ENCODE measurements at regions not wholly inside any gene's neighbourhood (a gene's known extent, or its start where the extent isn't known, plus 50 kb on each side); places are given as distances from the start of the nearest gene placed in this dataset.

DNA sequence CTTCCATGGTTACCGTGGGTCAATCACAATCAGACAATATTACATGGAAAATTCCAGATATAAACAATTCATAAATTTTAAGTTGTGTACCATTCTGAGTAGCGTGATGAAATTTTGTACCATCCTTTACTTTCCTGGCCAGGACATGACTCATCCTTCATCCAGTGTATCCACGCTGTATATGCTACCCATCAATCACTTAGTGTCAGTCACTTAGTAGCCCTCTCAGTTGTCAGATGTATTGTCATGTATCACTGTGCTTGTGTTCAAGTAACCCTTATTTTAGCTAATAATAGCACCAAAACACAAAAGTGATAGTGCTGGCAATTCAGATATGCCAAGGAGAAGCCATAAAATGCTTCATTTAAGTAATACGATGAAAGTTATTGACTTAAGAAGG is 282.6 kb downstream of the CPS1 start:
- no peak for TF ChIP-seq EZH2 (IDR thresholded peaks at IDR 0.05; ENCODE audit: low read length)
- TF ChIP-seq, protein P1, sequence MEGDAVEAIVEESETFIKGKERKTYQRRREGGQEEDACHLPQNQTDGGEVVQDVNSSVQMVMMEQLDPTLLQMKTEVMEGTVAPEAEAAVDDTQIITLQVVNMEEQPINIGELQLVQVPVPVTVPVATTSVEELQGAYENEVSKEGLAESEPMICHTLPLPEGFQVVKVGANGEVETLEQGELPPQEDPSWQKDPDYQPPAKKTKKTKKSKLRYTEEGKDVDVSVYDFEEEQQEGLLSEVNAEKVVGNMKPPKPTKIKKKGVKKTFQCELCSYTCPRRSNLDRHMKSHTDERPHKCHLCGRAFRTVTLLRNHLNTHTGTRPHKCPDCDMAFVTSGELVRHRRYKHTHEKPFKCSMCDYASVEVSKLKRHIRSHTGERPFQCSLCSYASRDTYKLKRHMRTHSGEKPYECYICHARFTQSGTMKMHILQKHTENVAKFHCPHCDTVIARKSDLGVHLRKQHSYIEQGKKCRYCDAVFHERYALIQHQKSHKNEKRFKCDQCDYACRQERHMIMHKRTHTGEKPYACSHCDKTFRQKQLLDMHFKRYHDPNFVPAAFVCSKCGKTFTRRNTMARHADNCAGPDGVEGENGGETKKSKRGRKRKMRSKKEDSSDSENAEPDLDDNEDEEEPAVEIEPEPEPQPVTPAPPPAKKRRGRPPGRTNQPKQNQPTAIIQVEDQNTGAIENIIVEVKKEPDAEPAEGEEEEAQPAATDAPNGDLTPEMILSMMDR (optimal IDR thresholded peaks at IDR 0.05 in 1 of 3, IDR thresholded peaks at IDR 0.05 in 1 of 3, conservative IDR thresholded peaks at IDR 0.05 in 1 of 3; ENCODE audit: extremely low read depth in 1 of 3, insufficient read depth in 2 of 3, low read length in 3 of 3): no peak

Measured in keratinocyte (primary cell).